Neural progenitor cell (in vitro differentiated cells): ENCODE measurements at regions not wholly inside any gene's neighbourhood (a gene's known extent, or its start where the extent isn't known, plus 50 kb on each side); places are given as distances from the start of the nearest gene placed in this dataset.
"Not testable (repeated sequence)": the region's sequence is repeated elsewhere in the genome, so short reads cannot be mapped to it uniquely, and the experiment has no call there.

Experiments used
- EZH2 ChIP-seq: fragments of 200-600 bp; sonication (generic); IDR thresholded peaks from 2 replicates; pipeline ENCODE4 v1.6.1; 2017; ENCODE audit warnings: antibody characterized with exemption, mild to moderate bottlenecking, moderate library complexity
- EZH2phosphoT487 ChIP-seq: fragments of 200-600 bp; sonication (generic); IDR thresholded peaks from 2 replicates; pipeline ENCODE4 v1.6.1; 2017; ENCODE audit warnings: antibody characterized with exemption
- TF ChIP-seq, protein P1 (sequence below): fragments of 200-600 bp; sonication (generic); IDR thresholded peaks from 2 replicates; pipeline ENCODE4 v1.5.1; 2017; ENCODE audit warnings: antibody characterized with exemption, mild to moderate bottlenecking

GRCh38 chr9:42282531-42283178 lies 99.2 kb downstream of the SPATA31A6 start:
- TF ChIP-seq, protein P1, sequence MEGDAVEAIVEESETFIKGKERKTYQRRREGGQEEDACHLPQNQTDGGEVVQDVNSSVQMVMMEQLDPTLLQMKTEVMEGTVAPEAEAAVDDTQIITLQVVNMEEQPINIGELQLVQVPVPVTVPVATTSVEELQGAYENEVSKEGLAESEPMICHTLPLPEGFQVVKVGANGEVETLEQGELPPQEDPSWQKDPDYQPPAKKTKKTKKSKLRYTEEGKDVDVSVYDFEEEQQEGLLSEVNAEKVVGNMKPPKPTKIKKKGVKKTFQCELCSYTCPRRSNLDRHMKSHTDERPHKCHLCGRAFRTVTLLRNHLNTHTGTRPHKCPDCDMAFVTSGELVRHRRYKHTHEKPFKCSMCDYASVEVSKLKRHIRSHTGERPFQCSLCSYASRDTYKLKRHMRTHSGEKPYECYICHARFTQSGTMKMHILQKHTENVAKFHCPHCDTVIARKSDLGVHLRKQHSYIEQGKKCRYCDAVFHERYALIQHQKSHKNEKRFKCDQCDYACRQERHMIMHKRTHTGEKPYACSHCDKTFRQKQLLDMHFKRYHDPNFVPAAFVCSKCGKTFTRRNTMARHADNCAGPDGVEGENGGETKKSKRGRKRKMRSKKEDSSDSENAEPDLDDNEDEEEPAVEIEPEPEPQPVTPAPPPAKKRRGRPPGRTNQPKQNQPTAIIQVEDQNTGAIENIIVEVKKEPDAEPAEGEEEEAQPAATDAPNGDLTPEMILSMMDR: not testable (repeated sequence)
- TF ChIP-seq EZH2, EZH2phosphoT487: not testable (repeated sequence)
